Endothelial cell of umbilical vein (primary cell): ENCODE measurements at regions not wholly inside any gene's neighbourhood (a gene's known extent, or its start where the extent isn't known, plus 50 kb on each side); places are given as distances from the start of the nearest gene placed in this dataset.

Source experiments
- BruUV-seq: library from RNA; stranded (reverse); fragments of 400-500 nt; replicated peaks from 2 replicates; lab custom pipeline; 2021; lab: Mats Ljungman, UMichigan
- CTCF ChIA-PET: fragments of 300-600, 350-600 bp; sonication (Branson Sonifier 250); formaldehyde crosslinking; loops from one replicate; lab custom pipeline; 2021; ENCODE audit warnings: antibody characterized with exemption, inconsistent platforms; lab: Charles Lee
- POLR2A ChIA-PET: fragments of 300-600, 350-600 bp; sonication (Branson Sonifier 250); formaldehyde crosslinking; loops from one replicate; lab custom pipeline; 2021; ENCODE audit warnings: antibody characterized with exemption, inconsistent platforms; lab: Charles Lee
- DNase-seq: peaks from one replicate; pipeline ENCODE4 v3.0.0-alpha.2; 2011; ENCODE audit warnings: low read depth, low spot score
- FAIRE-seq: peaks from 2 replicates; lab custom pipeline; 2011; peaks lifted over from hg19 to GRCh38; lab: Jason Lieb, UNC
- H2AFZ ChIP-seq: 2 replicates; pipeline ENCODE4 v1.6.0; 2012; ENCODE audit warnings: low read depth, low read length, control low read depth, inconsistent platforms
- H3K27ac ChIP-seq: 2 replicates; pipeline ENCODE4 v1.5.1; 2011; ENCODE audit warnings: low read depth, mild to moderate bottlenecking, control low read depth, low read length, moderate library complexity; ENCODE audit not compliant: insufficient read depth
- H3K27me3 ChIP-seq, 2 experiments: 2 replicates each; pipeline versions ENCODE4 v1.6.0 to v1.6.1; 2011; ENCODE audit warnings: low read length in 2 of 2, mixed read lengths in 1 of 2; ENCODE audit not compliant: control insufficient read depth in 2 of 2, insufficient read depth in 2 of 2
- H3K36me3 ChIP-seq, 2 experiments: 2 replicates in 1 of 2; 3 replicates in 1 of 2; pipeline ENCODE4 v1.5.1; 2011; ENCODE audit warnings: low read length in 2 of 2, mild to moderate bottlenecking in 1 of 2, moderate library complexity in 1 of 2; ENCODE audit not compliant: control insufficient read depth in 2 of 2, insufficient read depth in 2 of 2; ENCODE audit errors: extremely low read depth in 1 of 2
- H3K4me1 ChIP-seq: 3 replicates; pipeline ENCODE4 v1.5.1; 2011; ENCODE audit warnings: mild to moderate bottlenecking, low read length; ENCODE audit not compliant: control insufficient read depth, insufficient read depth; ENCODE audit errors: extremely low read depth
- H3K4me2 ChIP-seq: 2 replicates; pipeline ENCODE4 v1.6.1; 2011; ENCODE audit warnings: low read length, control low read depth, mixed read lengths; ENCODE audit not compliant: insufficient read depth
- H3K4me3 ChIP-seq, 3 experiments: fragments of 200-600 bp in 1 of 3; sonication (generic), shearing (Covaris generic) in 1 of 3; replicated peaks in 1 of 3; 2 replicates each; pipeline ENCODE4 v1.5.1; 2011 to 2016; ENCODE audit warnings: control low read depth in 3 of 3, low read length in 3 of 3, mild to moderate bottlenecking in 2 of 3, inconsistent platforms in 1 of 3, low read depth in 1 of 3, moderate library complexity in 1 of 3; ENCODE audit not compliant: insufficient read depth in 1 of 3
- H3K79me2 ChIP-seq: 2 replicates; pipeline ENCODE4 v1.6.0; 2012; ENCODE audit warnings: low read length, inconsistent platforms; ENCODE audit not compliant: control insufficient read depth, insufficient read depth
- H3K9ac ChIP-seq: replicated peaks from 2 replicates; pipeline ENCODE3; 2011; ENCODE audit warnings: low read length, control low read depth; ENCODE audit not compliant: insufficient read depth; ENCODE audit errors: extremely low read depth
- H3K9me1 ChIP-seq: replicated peaks from 3 replicates; pipeline ENCODE4 v1.6.0; 2011; ENCODE audit warnings: mild to moderate bottlenecking, low read length; ENCODE audit not compliant: control insufficient read depth, insufficient read depth; ENCODE audit errors: extremely low read depth
- H3K9me3 ChIP-seq: replicated peaks from 2 replicates; pipeline ENCODE4 v1.5.1; 2012; ENCODE audit warnings: low read length, inconsistent platforms; ENCODE audit not compliant: control insufficient read depth, insufficient read depth
- H4K20me1 ChIP-seq: replicated peaks from 2 replicates; pipeline ENCODE3; 2011; ENCODE audit warnings: mild to moderate bottlenecking, low read length; ENCODE audit not compliant: control insufficient read depth, insufficient read depth; ENCODE audit errors: extremely low read depth
- CTCF ChIP-seq, 2 donors: IDR thresholded peaks; 1 replicate in 1 of 2; 2 replicates in 1 of 2; pipeline ENCODE4 v1.5.1; 2011; ENCODE audit warnings: low read length in 2 of 2, mild to moderate bottlenecking in 2 of 2, moderate library complexity in 2 of 2, control low read depth in 1 of 2, inconsistent platforms in 1 of 2, low read depth in 1 of 2; ENCODE audit not compliant: insufficient read depth in 1 of 2; ENCODE audit errors: extremely low read depth in 1 of 2
- EZH2 ChIP-seq: IDR thresholded peaks from 2 replicates; pipeline ENCODE4 v1.6.1; 2012; ENCODE audit warnings: borderline replicate concordance, low read depth, mild to moderate bottlenecking, moderate library complexity, low read length, inconsistent platforms; ENCODE audit not compliant: severe bottlenecking
- FOS ChIP-seq: IDR thresholded peaks from 2 replicates; pipeline ENCODE4 v1.6.1; 2011; ENCODE audit warnings: mild to moderate bottlenecking, low read length, moderate library complexity, borderline replicate concordance; ENCODE audit not compliant: insufficient read depth
- GATA2 ChIP-seq: IDR thresholded peaks from 2 replicates; pipeline ENCODE4 v1.7.0; 2011; ENCODE audit warnings: low read depth, mild to moderate bottlenecking, moderate library complexity, mixed read lengths, low read length; ENCODE audit not compliant: insufficient read length, insufficient read depth
- JUN ChIP-seq: IDR thresholded peaks from 2 replicates; pipeline ENCODE4 v1.6.1; 2011; ENCODE audit warnings: borderline replicate concordance, low read depth; ENCODE audit not compliant: insufficient read length, insufficient read depth
- MYC ChIP-seq: IDR thresholded peaks from one replicate; pipeline ENCODE4 v1.6.1; 2011; ENCODE audit warnings: mild to moderate bottlenecking, low read depth, low read length
- dilution Hi-C: fragments of 300-500 bp; cut with MboI; formaldehyde crosslinking; loops from one replicate; pipeline ENCODE4 v1.15.0; 2019; ENCODE audit warnings: low sequenced_read_pairs; ENCODE audit not compliant: extremely low pct_ligation_motif_present
- intact Hi-C: fragments of 100-400 bp; cut with micrococcal nuclease; formaldehyde crosslinking; loops from one replicate; pipeline ENCODE4 v1.10.0; 2022
- TF ChIP-seq, protein P1 (sequence below): IDR thresholded peaks from 2 replicates; pipeline ENCODE4 v1.6.1; 2011; ENCODE audit not compliant: insufficient read depth, insufficient read length

- Histone ChIP-seq H4K20me1 (no peaks in the 10 kb centered on the region), H3K9me1 (no peaks in the 10 kb centered on the region), H3K27me3 (no peaks in the 10 kb centered on the region), H3K79me2 (no peaks in the 10 kb centered on the region), H3K4me2 (no peak overlapping the region), H3K4me3 (no peak overlapping the region), H3K9ac (no peak overlapping the region), H2AFZ (no peak overlapping the region), H3K4me1 (no peaks in the 10 kb centered on the region), H3K27ac (no peak overlapping the region), H3K9me3 (no peaks in the 10 kb centered on the region), H3K36me3 (no peaks in the 10 kb centered on the region)
- DNase-seq (no peak), FAIRE-seq (no peak)
- dilution Hi-C loops, result no loop called here
- intact Hi-C loops, result no loop called here
- CTCF ChIA-PET, result interaction anchor here (1.1 to 1.3 kb wide), 2 partner anchors 10 to 23 kb away, joined by 3 read pairs; no protein-coding TSS in a partner anchor
- POLR2A ChIA-PET, result no interaction called here
- BruUV-seq, result no TSS peak
- TF ChIP-seq FOS, result no peak
- no peak for TF ChIP-seq MYC
- no peak for TF ChIP-seq JUN
- no peak for TF ChIP-seq GATA2
- no peak for TF ChIP-seq CTCF (IDR thresholded peaks at IDR 0.05; ENCODE audit: extremely low read depth in 1 of 2, insufficient read depth in 1 of 2, low read depth in 1 of 2, low read length in 2 of 2)
- no peak for TF ChIP-seq EZH2
- TF ChIP-seq, protein P1, sequence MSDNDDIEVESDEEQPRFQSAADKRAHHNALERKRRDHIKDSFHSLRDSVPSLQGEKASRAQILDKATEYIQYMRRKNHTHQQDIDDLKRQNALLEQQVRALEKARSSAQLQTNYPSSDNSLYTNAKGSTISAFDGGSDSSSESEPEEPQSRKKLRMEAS, result no peak
Measured at GRCh38 chr7:106504645-106505044, 156.3 kb downstream of the CCDC71L start.
